AG04450 (cell line): ENCODE measurements at regions not wholly inside any gene's neighbourhood (a gene's known extent, or its start where the extent isn't known, plus 50 kb on each side); places are given as distances from the start of the nearest gene placed in this dataset.
"Not testable (repeated sequence)": the region's sequence is repeated elsewhere in the genome, so short reads cannot be mapped to it uniquely, and the experiment has no call there.

Experiments
- CTCF ChIA-PET: fragments of 300-600, 350-600 bp; formaldehyde crosslinking; extraction: SDS; loops from one replicate; lab custom pipeline; 2022; ENCODE audit warnings: antibody characterized with exemption, inconsistent platforms; lab: Charles Lee
- POLR2A ChIA-PET: fragments of 350-600 bp; formaldehyde crosslinking; extraction: SDS; loops from one replicate; lab custom pipeline; 2021; ENCODE audit warnings: antibody characterized with exemption, inconsistent platforms; lab: Yijun Ruan, JAX
- DNase-seq: peaks from one replicate; pipeline ENCODE4 v3.0.0-alpha.2; 2011; ENCODE audit warnings: low read depth, low spot score
- H3K27ac ChIP-seq: one replicate; pipeline ENCODE4 v1.5.1; 2012; ENCODE audit warnings: low read depth, low read length, control low read depth
- H3K27me3 ChIP-seq: one replicate; pipeline ENCODE4 v1.6.0; 2012; ENCODE audit warnings: low read length; ENCODE audit not compliant: control insufficient read depth, insufficient read depth
- H3K4me3 ChIP-seq: 2 replicates; pipeline ENCODE4 v1.5.1; 2011; ENCODE audit warnings: mild to moderate bottlenecking, low read depth, low read length, control low read depth
- H3K9me3 ChIP-seq: 2 replicates; pipeline ENCODE4 v1.5.1; 2012; ENCODE audit warnings: low read length; ENCODE audit not compliant: control insufficient read depth, insufficient read depth
- TF ChIP-seq, protein P1 (sequence below): IDR thresholded peaks from 2 replicates; pipeline ENCODE4 v1.5.1; 2011; ENCODE audit warnings: low read depth, low read length, control low read depth, inconsistent platforms

DNA sequence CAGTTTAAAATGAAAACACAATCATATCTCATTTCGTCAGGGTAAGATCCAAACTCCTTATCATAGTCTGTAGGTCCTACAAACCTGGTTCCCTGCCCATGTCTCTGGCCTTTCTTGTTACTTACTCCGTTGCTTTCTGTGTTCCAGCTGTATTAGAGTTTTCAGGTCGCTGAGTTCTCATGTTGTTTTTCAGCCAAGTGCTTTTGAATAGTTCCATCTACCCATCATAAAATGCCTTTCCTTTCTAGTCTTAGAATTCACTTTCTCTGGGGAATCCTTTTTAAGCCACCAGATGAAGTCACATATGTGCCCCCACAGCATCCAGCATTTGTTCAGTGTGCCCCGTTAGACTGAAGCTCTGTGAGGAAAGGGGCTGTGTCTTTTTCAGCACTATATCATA, 228.7 kb downstream of the YTHDC2 start:
- ChIA-PET CTCF (no interaction called here), POLR2A (no interaction called here)
- Histone ChIP-seq H3K4me3 (no peak overlapping the region), H3K27ac (no peak overlapping the region), H3K27me3 (no peaks in the 10 kb centered on the region), H3K9me3 (no peaks in the 10 kb centered on the region)
- TF ChIP-seq, protein P1, sequence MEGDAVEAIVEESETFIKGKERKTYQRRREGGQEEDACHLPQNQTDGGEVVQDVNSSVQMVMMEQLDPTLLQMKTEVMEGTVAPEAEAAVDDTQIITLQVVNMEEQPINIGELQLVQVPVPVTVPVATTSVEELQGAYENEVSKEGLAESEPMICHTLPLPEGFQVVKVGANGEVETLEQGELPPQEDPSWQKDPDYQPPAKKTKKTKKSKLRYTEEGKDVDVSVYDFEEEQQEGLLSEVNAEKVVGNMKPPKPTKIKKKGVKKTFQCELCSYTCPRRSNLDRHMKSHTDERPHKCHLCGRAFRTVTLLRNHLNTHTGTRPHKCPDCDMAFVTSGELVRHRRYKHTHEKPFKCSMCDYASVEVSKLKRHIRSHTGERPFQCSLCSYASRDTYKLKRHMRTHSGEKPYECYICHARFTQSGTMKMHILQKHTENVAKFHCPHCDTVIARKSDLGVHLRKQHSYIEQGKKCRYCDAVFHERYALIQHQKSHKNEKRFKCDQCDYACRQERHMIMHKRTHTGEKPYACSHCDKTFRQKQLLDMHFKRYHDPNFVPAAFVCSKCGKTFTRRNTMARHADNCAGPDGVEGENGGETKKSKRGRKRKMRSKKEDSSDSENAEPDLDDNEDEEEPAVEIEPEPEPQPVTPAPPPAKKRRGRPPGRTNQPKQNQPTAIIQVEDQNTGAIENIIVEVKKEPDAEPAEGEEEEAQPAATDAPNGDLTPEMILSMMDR, result no peak
- DNase-seq, result no peak

GRCh38 chr5:113742639-113743038, 229.1 kb downstream of the YTHDC2 start:
- TF ChIP-seq, protein P1, result no peak
- POLR2A ChIA-PET, result no interaction called here

GRCh38 chr5:113748403-113748802, 234.9 kb downstream of the YTHDC2 start:
- Histone ChIP-seq H3K9me3 (peaks cover 3% of the 10 kb centered on the region; the same call in 1 of the 2 replicates), H3K27ac (no peak overlapping the region), H3K4me3 (no peak overlapping the region), H3K27me3 (no peaks in the 10 kb centered on the region)
- ChIA-PET POLR2A (no interaction called here), CTCF (no interaction called here)
- TF ChIP-seq, protein P1, result no peak
- no peak for DNase-seq

More at GRCh38 chr5:113742639-113743038, 229.1 kb downstream of the YTHDC2 start:
- CTCF ChIA-PET, result no interaction called here
- no peaks in the 10 kb centered on the region for H3K27me3 ChIP-seq
- H3K9me3 ChIP-seq, result no peaks in the 10 kb centered on the region
- no peak overlapping the region for H3K27ac ChIP-seq
- no peak for DNase-seq
- H3K4me3 ChIP-seq, result no peak overlapping the region

DNA sequence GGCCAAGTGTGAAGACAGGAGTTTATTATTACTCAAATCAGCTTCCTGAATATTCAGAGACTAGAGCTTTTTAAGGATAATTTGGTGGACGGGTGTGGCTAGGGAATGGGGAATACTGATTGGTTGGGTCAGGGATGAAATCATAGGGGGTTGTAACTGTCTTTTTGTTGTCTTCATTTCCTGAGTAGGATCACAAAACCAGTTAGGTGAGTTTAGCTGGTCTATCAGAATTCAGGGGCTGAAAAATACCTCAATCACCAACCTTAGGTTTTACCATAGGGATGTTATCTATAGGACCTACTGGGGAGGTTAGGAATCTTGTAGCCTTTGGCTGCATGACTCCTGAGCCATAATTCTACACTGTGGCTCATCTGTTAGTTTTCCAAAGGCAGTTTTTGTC, 235.8 kb downstream of the YTHDC2 start:
- Histone ChIP-seq H3K27me3 (no peaks in the 10 kb centered on the region), H3K27ac (no peak overlapping the region), H3K4me3 (no peak overlapping the region), H3K9me3 (peaks cover 3% of the 10 kb centered on the region; the same call in 1 of the 2 replicates)
- POLR2A ChIA-PET, result no interaction called here
- no peak for DNase-seq
- CTCF ChIA-PET, result no interaction called here
- TF ChIP-seq, protein P1, result no peak

DNA sequence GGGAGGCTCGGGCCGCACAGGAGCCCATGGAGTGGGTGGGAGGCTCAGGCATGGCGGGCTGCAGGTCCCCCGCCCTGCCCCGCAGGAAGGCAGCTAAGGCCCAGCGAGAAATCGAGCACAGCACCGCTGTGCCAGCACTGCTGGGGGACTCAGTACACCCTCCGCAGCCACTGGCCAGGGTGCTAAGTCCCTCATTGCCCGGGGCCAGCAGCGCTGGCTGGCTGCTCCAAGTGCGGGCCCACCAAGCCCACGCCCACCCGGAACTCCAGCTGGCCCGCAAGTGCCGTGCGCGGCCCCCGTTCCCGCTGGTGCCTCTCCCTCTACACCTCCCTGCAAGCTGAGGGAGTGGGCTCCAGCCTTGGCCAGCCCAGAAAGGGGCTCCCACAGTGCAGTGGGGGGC, 239.7 kb downstream of the YTHDC2 start:
- DNase-seq, H3K4me3 ChIP-seq, CTCF ChIA-PET, H3K27me3 ChIP-seq, POLR2A ChIA-PET, H3K27ac ChIP-seq, H3K9me3 ChIP-seq: not testable (repeated sequence)

DNA sequence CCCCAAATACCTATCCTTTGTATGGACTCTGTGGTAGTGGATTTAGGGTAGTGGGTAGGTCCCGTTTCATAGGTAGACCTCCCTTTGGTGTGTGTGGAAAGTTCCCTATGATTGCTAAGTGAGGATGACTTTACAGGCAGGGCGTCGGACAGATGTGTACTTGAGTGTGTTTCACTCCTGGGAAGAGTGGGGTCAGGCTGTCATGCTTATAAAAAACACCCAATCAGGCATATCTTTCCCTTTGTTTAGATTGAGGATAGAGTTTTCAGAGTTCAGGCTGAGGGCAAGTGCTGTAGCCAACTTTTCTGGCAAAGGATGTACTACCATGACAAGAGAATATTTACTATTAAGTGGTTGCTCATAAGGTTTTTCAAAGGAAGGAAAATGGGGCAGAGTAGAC, 242.0 kb downstream of the YTHDC2 start:
- POLR2A ChIA-PET, result no interaction called here
- no peak overlapping the region for H3K27ac ChIP-seq

More for the DNA sequence above, 242.0 kb downstream of the YTHDC2 start:
- H3K4me3 ChIP-seq, result no peak overlapping the region
- DNase-seq, result no peak
- CTCF ChIA-PET, result no interaction called here
- no peaks in the 10 kb centered on the region for H3K27me3 ChIP-seq
- H3K9me3 ChIP-seq, result peaks cover 3% of the 10 kb centered on the region; the same call in 1 of the 2 replicates
- TF ChIP-seq, protein P1, result no peak
